Heart right ventricle (tissue), 16 donors: ENCODE measurements at regions not wholly inside any gene's neighbourhood (a gene's known extent, or its start where the extent isn't known, plus 50 kb on each side); places are given as distances from the start of the nearest gene placed in this dataset.

Experiments
- ATAC-seq, 8 donors: fragments of 200-7000 bp; cut with Tn5 transposase; one replicate each; pipeline ENCODE4 v1.9.1; 2020; ENCODE audit warnings: mild to moderate bottlenecking in 8 of 8, moderate library complexity in 8 of 8, moderate number of reproducible peaks in 1 of 8
- DNase-seq, 2 donors: peaks; one replicate each; pipeline ENCODE4 v3.0.0-alpha.2; 2020
- H3K27ac ChIP-seq, 10 donors: fragments of 200-600 bp; sonication (generic) in 2 of 10; one replicate each; pipeline versions ENCODE4 v1.5.0 to v1.8.0; 2020 to 2022; ENCODE audit warnings: mild to moderate bottlenecking in 3 of 10
- H3K27me3 ChIP-seq, 7 donors: fragments of 200-600 bp; one replicate each; pipeline ENCODE4 v1.8.0; 2021 to 2022; ENCODE audit warnings: mild to moderate bottlenecking in 2 of 7
- H3K36me3 ChIP-seq, 9 donors: fragments of 200-600 bp; sonication (generic) in 1 of 9; one replicate each; pipeline versions ENCODE4 v1.5.0 to v1.8.0; 2020 to 2022; ENCODE audit warnings: mild to moderate bottlenecking in 2 of 9
- H3K4me1 ChIP-seq, 9 donors: fragments of 200-600 bp; sonication (generic) in 1 of 9; one replicate each; pipeline versions ENCODE4 v1.5.0 to v1.8.0; 2020 to 2022; ENCODE audit warnings: mild to moderate bottlenecking in 4 of 9
- H3K4me3 ChIP-seq, 10 donors: fragments of 200-600 bp; sonication (generic) in 2 of 10; one replicate each; pipeline versions ENCODE4 v1.5.0 to v1.8.0; 2020 to 2022; ENCODE audit warnings: mild to moderate bottlenecking in 7 of 10, moderate library complexity in 2 of 10
- H3K9me3 ChIP-seq, 11 donors: fragments of 200-600 bp in 10 of 11; sonication (generic) in 2 of 11; one replicate each; pipeline versions ENCODE4 v1.5.0 to v1.8.0; 2013 to 2022; ENCODE audit warnings: mild to moderate bottlenecking in 2 of 11, control low read depth in 1 of 11, moderate library complexity in 1 of 11
- CTCF ChIP-seq, 9 donors: fragments of 200-600 bp; sonication (generic) in 2 of 9; IDR thresholded peaks; one replicate each; pipeline versions ENCODE4 v1.5.0 to v1.8.0; 2021 to 2022; ENCODE audit warnings: antibody characterized with exemption in 9 of 9, mild to moderate bottlenecking in 5 of 9, moderate library complexity in 1 of 9
- WGBS, 2 donors: extraction: QIAGEN DNeasy Blood & Tissue Kit; methylation state at CpG; one replicate each; pipeline ENCODE4 v1.1.7; 2013; ENCODE audit warnings: inconsistent platforms in 1 of 2; 5-methylcytosine and 5-hydroxymethylcytosine counted together
- intact Hi-C, 10 donors: fragments of 100-400 bp; cut with DNase I; formaldehyde crosslinking; loops; one replicate each; pipeline versions ENCODE4 v1.11.1 to v1.14.2; 2022
- donor health status: Arrhythmogenic right ventricular cardiomyopathy.
- donor health status: ischemic (EF 13 %, LVEDD 7.1; RV severe dilation, severe dysfunction).
- donor health status: healthy with polysubstance abuse.
- donor health status: DM: no; HTN: yes; CAD: no.
- donor health status: DM: no; HTN: no; CAD: no.
- donor health status: ischemic (EF 25% LVEDD 6.9; RV normal size, moderate dysfunction).
- donor health status: ischemic (EF 25% LVEDD 5.7; RV mildly dilated, moderate dysfunction).
- donor health status: healthy.
- donor health status: DM: yes; HTN: yes; CAD: no.
- donor health status: Ischemic cardiomyopathy.
- donor health status: ischemic (EF 35%, LVEDD 5.7; RV mildly dilated, moderate dysfunction).
- donor health status: nonischemic (EF 11% LVEDD 7.7; RV severe dilation, severe dysfunction).
- donor health status: DM: yes; HTN: yes; CAD: no.
- donor health status: PGD.
- donor health status: ischemic (EF 29% LVEDD 5.4; RV normal size, mild dysfunction).
- donor health status: nonischemic (EF 23%, LVEDD 6.1; RV moderate dilation, normal function).

GRCh38 chr16:51815523-51815922, 664.5 kb upstream of the SALL1 start:
- H3K4me3 ChIP-seq = no peak overlapping the region
- no peaks in the 10 kb centered on the region for H3K36me3 ChIP-seq
- H3K27ac ChIP-seq = no peak overlapping the region
- H3K4me1 ChIP-seq = no peaks in the 10 kb centered on the region
- DNase-seq = no peak
- 65 to 67% methylated on average over 3 of the region's 3 CpGs for WGBS, 2 donors
- intact Hi-C loops = loop anchor here in 7 of 10 donors (5.0 to 10.0 kb wide), 3 partner anchors 159 to 169 kb away; no protein-coding TSS in a partner anchor
- H3K27me3 ChIP-seq = peaks cover 0 to 5% (median 0%) of the 10 kb centered on the region in 7 donors
- no peak for ATAC-seq
- TF ChIP-seq CTCF (IDR thresholded peaks at IDR 0.05) = no peak
- peaks cover 0 to 9% (median 0%) of the 10 kb centered on the region in 11 donors for H3K9me3 ChIP-seq

GRCh38 chr16:51814617-51815016, 663.5 kb upstream of the SALL1 start:
- WGBS, 2 donors = 32 to 35% methylated on average over 3 of the region's 3 CpGs
- H3K27me3 ChIP-seq = peaks cover 0 to 6% (median 0%) of the 10 kb centered on the region in 7 donors
- no peak overlapping the region for H3K27ac ChIP-seq
- no peak for TF ChIP-seq CTCF (IDR thresholded peaks at IDR 0.05)
- H3K36me3 ChIP-seq = no peaks in the 10 kb centered on the region
- no peak overlapping the region for H3K4me3 ChIP-seq
- peaks cover 0 to 9% (median 0%) of the 10 kb centered on the region in 11 donors for H3K9me3 ChIP-seq
- ATAC-seq = no peak
- intact Hi-C loops = loop anchor here in 7 of 10 donors (5.0 to 10.0 kb wide), 3 partner anchors 160 to 170 kb away; no protein-coding TSS in a partner anchor
- no peaks in the 10 kb centered on the region for H3K4me1 ChIP-seq
- DNase-seq = no peak

DNA sequence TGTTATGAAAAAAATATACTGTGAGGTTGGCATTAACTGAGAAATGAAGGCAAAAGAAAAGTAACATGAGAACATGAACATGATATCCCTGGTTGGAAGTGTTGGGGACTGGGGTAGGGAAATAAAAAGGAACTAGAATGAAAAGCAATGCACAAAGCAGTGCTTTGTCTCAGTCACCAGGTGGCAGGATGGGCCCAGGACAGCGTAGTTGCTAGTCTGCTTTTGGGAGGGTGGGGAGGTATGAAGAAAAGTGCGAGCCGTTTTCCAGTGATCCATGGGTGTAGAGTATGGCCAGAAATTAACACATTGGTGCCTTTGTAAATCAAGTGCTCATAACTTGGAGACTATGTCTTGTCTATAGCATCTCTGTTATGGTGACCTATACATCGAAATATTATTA, 662.5 kb upstream of the SALL1 start:
- no peak for DNase-seq
- no peak for TF ChIP-seq CTCF (IDR thresholded peaks at IDR 0.05)

DNA sequence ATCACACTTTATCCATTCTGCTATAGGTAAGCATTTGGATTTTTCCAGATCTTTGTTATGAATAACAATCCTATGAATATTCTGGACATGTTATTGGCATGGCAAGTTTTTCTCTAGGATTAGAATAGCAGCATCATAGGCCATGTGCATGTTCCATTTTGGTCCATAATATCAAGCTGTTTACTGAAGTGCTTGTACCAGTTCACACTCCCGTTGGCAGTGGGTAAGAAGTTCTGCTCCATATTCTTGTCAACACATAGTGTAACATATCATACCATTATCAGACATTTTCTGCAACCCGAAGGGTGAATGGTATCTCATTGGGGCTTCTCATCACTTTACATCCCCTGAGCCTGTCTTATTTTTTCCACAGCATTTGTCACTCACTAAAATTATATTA, 661.9 kb upstream of the SALL1 start:
- Histone ChIP-seq H3K27ac (no peak overlapping the region), H3K4me3 (no peak overlapping the region), H3K36me3 (no peaks in the 10 kb centered on the region), H3K9me3 (peaks cover 0 to 15% (median 0%) of the 10 kb centered on the region in 11 donors), H3K4me1 (no peaks in the 10 kb centered on the region), H3K27me3 (peaks cover 0 to 9% (median 0%) of the 10 kb centered on the region in 7 donors)
- ATAC-seq (no peak), DNase-seq (no peak)
- intact Hi-C loops = loop anchor here in 4 of 10 donors (10.0 kb wide), 2 partner anchors 162 to 172 kb away; no protein-coding TSS in a partner anchor
- TF ChIP-seq CTCF (IDR thresholded peaks at IDR 0.05) = no peak
- 23 to 41% methylated on average over 2 of the region's 2 CpGs for WGBS, 2 donors

More for the DNA sequence above, 662.5 kb upstream of the SALL1 start:
- H3K4me1 ChIP-seq = no peaks in the 10 kb centered on the region
- ATAC-seq = no peak
- H3K36me3 ChIP-seq = no peaks in the 10 kb centered on the region
- peaks cover 0 to 9% (median 0%) of the 10 kb centered on the region in 11 donors for H3K9me3 ChIP-seq
- no peak overlapping the region for H3K4me3 ChIP-seq
- no peak overlapping the region for H3K27ac ChIP-seq
- 75 to 85% methylated on average over 4 of the region's 4 CpGs for WGBS, 2 donors
- H3K27me3 ChIP-seq = peaks cover 0 to 9% (median 0%) of the 10 kb centered on the region in 7 donors
- intact Hi-C loops = loop anchor here in 4 of 10 donors (10.0 kb wide), 2 partner anchors 161 to 171 kb away; no protein-coding TSS in a partner anchor
